GM21825 (cell line): ENCODE measurements at regions not wholly inside any gene's neighbourhood (a gene's known extent, or its start where the extent isn't known, plus 50 kb on each side); places are given as distances from the start of the nearest gene placed in this dataset.

Experiments
- ATAC-seq: cut with Tn5 transposase; IDR thresholded peaks from one replicate; pipeline ENCODE4 v1.9.1; 2021; ENCODE audit warnings: mild to moderate bottlenecking, moderate library complexity; ENCODE audit not compliant: unreplicated experiment

- no peak for ATAC-seq
Observed at GRCh38 chr6:170117111-170117972, 173.5 kb downstream of the DLL1 start.

- no peak for ATAC-seq
Observed at GRCh38 chr6:170116636-170117035, 174.2 kb downstream of the DLL1 start.

DNA sequence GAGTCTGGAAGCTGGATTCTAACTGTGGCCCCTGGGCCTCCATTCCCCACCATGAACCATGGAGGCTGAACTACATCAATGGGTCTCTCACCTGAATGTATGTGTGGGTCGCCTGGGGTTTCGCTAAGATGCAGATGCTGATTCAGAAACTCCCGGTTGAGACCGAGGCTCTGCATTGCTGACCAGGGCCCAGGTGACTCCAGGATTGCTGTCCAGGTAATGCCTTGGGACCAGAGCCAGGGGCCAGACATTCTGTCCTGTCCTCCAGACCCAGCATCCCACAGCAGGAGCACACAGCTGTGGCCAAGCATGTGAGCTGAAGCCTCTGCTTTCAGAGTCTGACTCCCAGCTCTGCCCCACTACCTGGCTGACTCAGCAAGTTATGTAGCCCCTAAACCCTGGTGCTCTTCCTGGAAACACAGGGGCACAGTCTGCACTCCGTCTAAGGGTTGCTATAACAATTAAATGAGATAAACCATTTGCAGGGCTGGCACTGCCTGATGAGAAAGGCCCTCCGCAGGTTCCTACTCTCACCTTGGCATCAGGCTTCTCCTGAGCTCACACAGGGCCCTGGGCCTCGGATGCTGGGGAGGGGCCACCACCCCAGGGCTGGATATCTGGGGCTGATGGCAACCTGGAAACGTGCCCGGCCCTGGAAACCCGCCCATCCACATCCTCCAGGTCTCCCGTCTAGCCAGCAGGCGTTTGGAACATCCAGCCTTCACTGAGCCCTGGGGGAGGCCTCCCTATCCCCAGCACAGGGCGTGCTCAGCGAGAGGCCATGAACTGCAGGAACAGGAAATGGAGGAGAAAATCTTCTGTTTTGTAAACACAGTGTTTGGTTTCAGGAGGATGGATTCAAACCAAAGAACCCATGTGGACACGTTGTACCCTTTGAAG lies 175.7 kb downstream of the DLL1 start:
- ATAC-seq: no peak

GRCh38 chr6:170114187-170114945 lies 176.5 kb downstream of the DLL1 start:
- ATAC-seq: no peak

- ATAC-seq: no peak
Observed at GRCh38 chr6:170113141-170113540, 177.7 kb downstream of the DLL1 start.

DNA sequence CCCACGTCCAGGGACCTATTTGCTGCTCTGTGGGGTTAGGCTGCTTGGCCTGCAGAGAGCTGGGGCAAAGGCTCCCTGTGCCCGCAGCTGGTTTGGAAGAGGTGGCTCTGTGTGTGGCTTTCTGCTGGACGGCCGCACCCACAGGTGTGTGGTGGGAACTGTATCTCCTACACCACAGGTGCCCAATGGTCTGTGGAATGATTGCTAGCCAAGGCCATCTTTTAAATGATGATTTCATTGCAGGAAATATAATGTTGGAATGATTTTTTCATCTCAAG lies 178.4 kb downstream of the DLL1 start:
- no peak for ATAC-seq

GRCh38 chr6:170111816-170112582 lies 178.9 kb downstream of the DLL1 start:
- ATAC-seq: no peak

- ATAC-seq: no peak
Observed at GRCh38 chr6:170111141-170111664, 179.7 kb downstream of the DLL1 start.

- ATAC-seq: no peak
Observed at GRCh38 chr6:170110201-170111140, 180.4 kb downstream of the DLL1 start.

DNA sequence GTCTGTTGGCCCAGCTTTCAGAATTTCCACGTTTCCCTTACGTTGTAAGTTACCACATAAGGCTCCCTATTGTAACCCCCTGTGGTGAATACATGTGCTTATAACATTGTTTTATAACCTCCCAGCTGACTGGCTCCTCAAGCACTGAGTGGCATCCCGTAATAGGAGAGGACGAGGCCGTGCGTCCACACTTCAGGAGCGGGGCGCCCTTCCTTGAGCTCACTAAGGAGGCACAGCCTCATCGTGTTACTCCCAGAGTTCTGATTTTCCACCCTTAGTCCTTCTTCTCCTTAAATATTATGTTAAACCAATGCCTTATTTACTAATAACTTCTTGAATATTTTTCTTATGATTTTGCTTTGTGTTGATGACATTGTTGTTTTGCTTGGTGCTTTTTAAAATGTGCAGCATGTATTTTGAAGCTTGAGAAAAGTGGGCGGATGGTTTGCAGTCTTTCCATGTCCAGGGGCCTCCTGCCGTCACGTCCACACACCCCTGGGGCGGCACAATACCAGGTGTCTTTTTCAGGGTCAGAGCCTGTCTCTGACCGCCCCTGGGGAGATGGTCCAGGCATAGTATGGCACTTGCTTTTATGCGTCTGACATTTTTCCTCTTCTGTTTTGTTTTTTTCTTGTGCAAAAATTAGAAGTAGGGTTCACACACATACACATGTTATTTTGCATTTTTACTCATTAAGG lies 181.8 kb downstream of the DLL1 start:
- ATAC-seq: no peak

- no peak for ATAC-seq
Observed at GRCh38 chr6:170108456-170108855, 182.4 kb downstream of the DLL1 start.

DNA sequence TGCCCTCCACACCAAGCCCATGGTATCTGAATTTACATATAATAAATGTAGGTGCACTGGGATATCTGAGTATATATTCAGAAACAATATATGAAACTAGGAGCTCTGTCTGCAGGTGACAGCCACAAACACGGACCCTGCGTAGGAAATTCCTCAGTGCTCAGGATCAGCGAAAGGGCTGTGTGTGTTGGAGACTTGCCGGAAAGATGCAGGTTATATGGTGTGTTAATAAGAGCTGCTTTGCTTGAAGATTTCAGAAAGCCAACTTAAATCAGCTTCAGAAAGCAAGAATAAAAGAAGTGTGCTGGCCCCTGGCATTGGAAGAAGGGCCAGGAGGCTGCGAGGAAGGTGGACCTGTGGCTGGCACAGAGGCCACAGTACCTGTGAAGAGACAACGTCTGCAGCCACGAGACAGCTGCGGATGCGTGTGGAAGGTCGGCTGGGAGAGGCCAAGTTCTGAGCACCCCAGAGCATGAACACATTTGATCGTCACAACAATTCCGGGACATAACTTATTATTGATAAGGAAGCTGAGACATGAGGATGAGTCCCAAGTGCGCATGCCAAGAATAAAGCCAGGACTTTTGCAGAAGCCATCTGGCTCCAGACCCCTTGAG lies 183.2 kb downstream of the DLL1 start:
- ATAC-seq: no peak

DNA sequence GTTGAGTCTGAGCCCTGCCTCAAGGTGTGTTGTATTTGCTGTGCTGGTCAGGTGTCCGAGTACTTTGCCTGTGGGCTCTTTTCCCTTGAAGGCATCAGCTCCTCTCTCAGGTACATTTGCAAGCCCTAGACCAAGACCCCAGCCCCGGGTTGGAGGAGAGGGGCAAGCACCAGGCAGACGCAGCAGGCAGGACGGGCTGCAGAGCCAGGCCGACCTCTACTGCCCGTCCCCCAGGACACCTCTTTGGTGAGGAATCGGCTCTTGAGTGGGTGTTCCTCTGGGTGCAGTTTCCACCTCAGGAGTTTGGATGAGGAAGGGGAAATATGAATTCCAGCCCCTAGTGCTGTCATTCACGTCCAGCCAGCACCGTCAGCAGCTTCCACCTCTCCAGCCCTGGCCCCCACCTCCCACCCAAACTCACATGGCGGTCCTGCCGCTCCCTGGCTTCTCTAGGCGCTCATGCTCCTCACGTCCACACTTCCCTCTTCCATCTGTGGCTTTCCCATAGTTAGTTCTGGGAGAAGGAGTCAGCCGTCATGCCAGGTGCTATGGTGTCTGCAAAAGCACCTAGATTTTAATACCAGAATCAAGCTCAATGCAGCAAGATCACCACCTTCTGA lies 183.9 kb downstream of the DLL1 start:
- ATAC-seq: no peak

GRCh38 chr6:170102582-170103481 lies 188.0 kb downstream of the DLL1 start:
- no peak for ATAC-seq

- ATAC-seq: no peak
Observed at GRCh38 chr6:170102038-170102437, 188.8 kb downstream of the DLL1 start.

- no peak for ATAC-seq
Observed at GRCh38 chr6:170101281-170102035, 189.4 kb downstream of the DLL1 start.
